Astrocyte (in vitro differentiated cells and primary cell): ENCODE measurements at regions not wholly inside any gene's neighbourhood (a gene's known extent, or its start where the extent isn't known, plus 50 kb on each side); places are given as distances from the start of the nearest gene placed in this dataset.

Experiments
- CTCF ChIP-seq: IDR thresholded peaks from 2 replicates; pipeline ENCODE4 v1.5.1; 2011; ENCODE audit warnings: low read depth, mild to moderate bottlenecking, inconsistent platforms, low read length, moderate library complexity; ENCODE audit not compliant: insufficient read depth
- EZH2 ChIP-seq: IDR thresholded peaks from 2 replicates; pipeline ENCODE4 v1.6.1; 2012; ENCODE audit warnings: mild to moderate bottlenecking, low read length, inconsistent platforms; ENCODE audit not compliant: insufficient read depth

- TF ChIP-seq CTCF (no peak), EZH2 (no peak)
Measured at GRCh38 chr4:152187693-152188092, 348.2 kb downstream of the FBXW7 start.
